HG02678 (cell line): ENCODE measurements at regions not wholly inside any gene's neighbourhood (a gene's known extent, or its start where the extent isn't known, plus 50 kb on each side); places are given as distances from the start of the nearest gene placed in this dataset.

Experiments used
- ATAC-seq: cut with Tn5 transposase; IDR thresholded peaks from one replicate; pipeline ENCODE4 v1.9.1; 2021; ENCODE audit warnings: mild to moderate bottlenecking, moderate library complexity; ENCODE audit not compliant: unreplicated experiment

DNA sequence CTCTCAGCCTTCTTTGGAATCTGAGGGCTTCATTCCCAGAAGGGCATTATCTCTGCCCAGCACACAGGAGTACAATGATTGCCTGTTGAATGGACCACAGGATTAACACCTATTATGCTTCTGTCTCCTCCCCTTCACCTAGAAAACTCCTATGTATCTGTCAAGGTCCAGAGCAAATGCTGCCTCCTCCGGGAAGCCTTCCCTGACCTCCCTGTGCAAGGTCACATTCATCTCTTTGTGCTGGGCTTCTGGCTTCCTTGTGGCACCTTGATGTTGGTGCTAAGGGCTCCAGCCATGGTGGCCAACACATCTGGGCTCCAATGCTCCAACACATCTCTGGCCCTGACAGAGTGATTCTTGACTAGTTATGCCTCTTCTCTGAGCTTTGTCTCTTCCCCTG is 49.9 kb upstream of the ATP2B2 start:
- ATAC-seq: no peak

DNA sequence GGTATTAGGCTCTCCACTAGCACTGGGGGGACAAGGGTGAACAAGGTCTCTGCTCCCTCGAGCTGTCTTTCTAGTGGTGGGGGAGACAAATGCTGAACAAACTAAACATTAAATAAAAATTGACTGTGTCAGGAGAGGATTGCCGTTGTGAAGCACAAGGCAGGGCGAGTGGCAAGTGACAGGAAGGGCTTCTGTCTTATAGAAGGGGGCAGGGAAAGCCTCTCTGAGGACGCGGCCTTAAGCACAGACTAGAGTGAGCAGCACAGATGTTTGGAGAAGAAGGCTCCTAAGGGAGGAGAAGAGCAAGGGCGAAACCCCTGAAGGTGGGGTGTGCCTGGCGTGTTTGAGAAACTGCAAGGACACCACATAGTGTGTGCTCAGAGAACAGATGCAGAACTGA is 50.9 kb upstream of the ATP2B2 start:
- no peak for ATAC-seq

DNA sequence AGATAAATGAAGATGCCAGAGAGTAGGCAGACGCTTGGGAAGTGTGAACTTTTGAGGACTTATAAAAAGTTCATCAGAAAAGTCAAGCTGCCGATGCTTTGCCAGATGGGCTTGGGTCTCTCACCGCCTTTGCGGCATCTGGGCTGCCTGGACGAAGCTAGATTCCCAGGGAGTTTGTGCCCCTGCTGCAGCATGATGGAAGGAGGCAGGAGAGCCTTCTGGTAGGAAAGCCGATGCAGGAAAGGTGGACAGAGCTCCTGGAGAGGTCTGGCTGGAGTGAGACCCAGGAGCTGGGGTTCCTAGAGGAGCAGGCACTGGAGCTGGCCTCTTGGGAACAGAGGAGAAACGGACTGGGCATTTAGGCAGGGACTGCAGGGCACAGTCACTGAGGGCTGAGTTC is 51.9 kb upstream of the ATP2B2 start:
- ATAC-seq: no peak

DNA sequence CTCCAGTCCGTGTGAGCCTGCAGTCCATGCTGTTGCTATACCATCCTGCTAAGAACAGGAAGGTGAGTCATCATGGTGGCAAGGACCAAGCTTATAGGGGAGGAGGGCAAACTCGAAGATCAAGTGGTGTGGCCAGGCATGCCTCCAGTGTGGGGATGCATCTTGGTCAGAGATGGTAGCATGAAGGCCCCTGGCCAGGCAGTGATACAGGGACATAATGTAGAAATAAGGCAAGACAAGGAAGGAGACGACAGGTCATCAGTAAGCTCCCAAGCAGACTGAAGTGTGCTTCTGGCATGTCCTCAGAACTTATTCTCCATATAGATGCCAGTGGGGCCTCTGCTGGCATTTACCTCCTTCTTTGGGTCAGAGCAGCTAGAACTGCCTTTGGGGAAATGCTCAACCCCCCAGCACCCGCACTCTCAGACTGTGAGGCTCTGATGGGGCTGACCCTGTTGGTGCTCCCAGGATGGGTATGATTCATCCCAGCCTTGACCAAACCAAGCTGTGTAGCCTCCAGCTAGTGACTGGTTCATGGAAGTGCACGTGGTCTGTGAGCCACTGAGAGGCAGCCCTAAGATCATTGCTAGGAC is 52.5 kb upstream of the ATP2B2 start:
- ATAC-seq: no peak

DNA sequence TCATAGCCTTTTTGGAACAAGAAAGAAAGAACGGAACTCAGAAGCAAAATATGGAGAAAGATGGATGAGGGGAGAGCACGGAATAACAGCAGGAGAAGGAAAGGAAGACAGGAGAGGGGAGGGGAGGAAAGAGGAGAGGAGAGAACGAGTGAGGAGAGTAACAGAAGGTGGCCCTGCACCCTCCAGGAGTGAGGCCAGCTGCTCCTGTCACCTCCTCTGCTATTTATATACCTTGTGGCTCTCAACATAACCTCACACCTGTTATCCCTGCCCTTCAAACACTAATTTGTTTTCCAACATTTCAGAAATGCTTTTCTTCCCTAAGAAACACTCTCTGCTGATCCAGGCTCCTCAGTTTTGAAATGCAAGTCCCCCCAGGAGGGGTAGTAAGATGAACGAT is 53.4 kb upstream of the ATP2B2 start:
- ATAC-seq: no peak

DNA sequence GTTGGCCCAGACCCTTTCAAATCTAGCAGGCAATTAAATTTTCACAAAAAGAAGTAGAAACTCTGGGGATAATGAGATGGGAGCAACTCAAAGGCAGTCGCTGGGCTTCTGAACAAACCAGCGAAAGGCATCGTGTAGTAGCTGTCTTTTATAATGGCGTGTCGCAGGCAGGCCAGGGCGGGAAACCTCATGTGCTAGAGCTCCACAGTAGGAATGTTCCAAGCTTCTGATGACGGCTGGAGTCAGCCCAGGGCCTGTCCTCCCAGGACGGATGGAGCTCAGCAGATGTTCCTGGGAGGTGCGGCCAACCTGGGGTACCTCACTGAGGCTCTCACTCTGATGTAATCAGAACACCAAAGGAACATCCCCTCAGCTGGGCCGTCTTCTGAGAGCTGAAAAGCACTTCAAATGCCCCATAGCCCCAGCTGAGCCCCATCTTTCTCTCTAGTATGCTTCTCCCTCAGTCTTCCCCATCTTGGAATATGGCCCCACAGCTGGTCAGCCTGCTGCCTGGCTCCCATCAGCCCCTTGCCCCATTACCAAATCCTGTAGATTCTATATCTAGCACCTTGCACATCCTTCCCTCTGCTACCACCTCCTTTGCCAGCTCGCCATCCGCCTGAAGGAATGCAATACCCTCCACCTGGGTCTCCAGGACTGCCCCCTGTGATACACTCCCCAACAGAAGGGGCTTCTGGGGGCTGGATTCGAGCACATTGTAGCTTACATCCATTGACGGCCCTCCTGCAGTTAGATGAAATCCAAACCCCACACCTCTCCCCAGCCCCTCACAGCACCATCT is 54.9 kb upstream of the ATP2B2 start:
- ATAC-seq: no peak

DNA sequence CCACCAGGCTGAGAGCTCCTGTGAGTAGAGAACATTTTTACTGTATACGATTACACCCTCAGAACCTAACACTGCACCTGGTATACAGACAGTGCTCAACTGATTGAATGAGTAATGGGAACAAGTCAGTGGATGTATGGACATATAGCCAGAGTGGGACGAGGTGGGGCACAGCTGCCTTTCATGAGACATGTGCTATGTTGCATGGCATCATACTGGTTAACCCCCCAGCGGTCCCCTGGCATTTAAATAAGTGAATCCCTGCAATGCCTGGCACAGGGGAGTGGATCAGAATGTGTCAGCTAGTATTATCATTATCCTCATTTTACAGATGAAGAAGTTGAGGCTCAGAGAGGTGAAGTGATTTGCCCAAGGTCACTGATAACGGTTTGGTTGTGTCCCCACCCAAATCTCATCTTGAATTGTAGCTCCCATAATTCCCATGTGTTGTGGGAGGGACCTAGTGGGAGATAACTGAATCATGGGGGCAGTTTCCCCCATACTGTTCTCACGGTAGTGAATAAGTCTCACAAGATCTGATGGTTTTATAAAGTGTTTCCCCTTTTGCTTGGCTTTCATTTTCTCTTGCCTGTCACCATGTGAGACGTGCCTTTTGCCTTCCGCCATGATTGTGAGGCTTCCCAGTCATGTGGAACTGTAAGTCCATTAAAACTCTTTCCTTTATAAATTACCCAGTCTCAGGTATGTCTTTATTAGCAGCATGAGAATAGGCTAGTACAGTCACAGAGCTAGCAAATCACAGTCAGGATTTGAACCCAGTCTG is 56.0 kb upstream of the ATP2B2 start:
- ATAC-seq: no peak

DNA sequence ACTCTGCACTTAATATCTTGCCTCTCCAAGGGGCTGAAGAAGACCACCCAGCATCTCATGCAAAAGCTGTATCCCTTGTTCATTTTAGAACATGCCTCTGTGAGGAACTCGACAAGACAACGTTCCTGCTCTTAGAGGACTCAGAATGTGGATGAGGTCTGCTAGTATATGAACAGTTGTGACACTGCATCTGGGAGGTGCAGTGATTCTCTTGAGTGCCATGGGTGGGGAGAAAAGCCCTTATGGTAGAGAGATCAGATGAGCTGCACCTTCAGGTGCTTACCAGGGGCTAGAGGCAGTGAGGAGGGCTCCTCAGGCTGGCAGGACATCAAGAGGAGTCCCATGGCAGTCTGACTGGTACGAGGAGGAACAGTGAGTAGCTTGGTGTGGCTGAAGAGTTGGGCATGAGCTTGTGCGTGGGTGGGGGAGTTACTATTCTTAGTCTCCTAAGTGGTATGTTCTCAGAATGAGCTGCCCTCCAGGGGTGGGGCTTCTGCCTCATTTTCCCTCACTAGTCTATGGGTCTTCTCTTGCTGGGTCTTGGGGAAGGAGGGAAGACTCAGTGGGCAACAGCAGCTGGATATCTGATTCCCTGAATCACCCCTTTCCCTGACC is 56.7 kb upstream of the ATP2B2 start:
- no peak for ATAC-seq

DNA sequence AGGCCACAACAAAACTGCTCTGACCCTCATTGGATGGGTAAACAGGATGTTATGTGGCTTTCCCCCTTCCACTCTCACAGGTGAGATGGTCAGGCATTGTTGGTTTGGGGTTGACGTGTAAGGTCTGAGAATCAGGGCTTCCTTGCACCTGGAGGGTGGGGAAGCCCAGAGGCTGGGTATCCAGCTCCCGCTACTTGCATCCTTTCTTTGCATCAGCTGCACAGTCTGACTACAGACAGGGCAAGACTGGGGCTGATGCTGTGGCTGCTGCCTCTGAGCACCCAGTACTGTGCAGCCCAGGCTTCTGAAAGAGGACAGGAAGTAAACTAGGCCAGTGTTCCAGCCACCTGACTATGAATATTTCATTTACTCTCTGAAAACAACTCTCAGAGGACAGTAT is 58.0 kb upstream of the ATP2B2 start:
- ATAC-seq: peak; percentile 64

DNA sequence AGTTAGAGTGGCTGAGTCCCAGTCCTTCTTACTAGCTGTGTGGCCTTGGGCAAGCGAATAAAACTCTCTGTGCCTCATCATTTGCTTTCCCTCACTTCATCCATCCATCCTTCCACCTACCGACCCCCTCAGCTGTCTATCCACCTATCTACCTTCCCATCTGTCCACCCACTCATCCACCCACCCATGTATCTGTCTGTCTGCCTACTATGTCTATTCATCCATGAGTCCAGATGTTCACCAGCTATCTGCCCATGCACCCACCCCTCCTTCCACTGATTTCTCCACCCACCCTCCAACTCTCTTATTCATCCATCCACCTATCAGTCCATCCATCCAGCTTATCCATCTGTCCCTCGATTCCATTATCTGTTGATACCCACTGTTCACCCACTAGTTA is 60.4 kb upstream of the ATP2B2 start:
- ATAC-seq: no peak

DNA sequence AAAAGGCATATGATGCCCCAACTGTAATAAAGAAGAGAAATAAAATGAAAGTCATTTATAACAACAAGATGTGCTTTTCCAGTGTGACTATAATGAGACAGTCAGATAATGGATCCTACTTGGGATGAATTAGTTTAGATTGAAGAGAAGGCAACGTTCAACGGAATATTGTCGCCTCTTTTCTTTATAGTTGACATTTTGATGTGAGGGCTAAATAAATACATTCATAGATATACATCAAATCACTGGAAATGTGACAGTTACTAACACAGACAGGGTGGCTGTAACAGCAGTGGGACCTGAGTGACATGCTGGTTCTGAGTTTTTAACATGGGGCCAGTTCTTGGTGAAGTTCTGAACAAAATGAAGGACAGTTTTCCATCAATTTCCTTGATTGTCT is 61.1 kb upstream of the ATP2B2 start:
- ATAC-seq: no peak

DNA sequence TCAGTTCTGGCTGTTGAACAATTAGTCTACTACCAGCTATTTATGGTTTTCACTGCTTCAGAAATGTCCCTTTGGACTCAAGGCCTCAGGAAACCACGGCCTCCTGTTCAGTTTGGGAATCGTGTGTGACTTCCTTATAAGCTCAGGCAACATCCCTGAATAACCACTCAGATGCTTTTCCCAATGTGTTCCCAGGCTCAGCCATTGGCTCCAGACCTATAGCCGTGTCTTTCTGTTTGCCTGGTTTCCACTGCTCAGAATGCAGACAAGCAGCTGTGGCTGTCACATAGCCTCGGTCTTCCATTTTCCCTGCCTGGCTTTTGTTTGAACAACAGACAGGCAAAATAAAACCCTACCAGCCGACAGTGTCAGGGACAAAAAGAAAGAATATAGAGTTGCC is 63.2 kb upstream of the ATP2B2 start:
- ATAC-seq: no peak

DNA sequence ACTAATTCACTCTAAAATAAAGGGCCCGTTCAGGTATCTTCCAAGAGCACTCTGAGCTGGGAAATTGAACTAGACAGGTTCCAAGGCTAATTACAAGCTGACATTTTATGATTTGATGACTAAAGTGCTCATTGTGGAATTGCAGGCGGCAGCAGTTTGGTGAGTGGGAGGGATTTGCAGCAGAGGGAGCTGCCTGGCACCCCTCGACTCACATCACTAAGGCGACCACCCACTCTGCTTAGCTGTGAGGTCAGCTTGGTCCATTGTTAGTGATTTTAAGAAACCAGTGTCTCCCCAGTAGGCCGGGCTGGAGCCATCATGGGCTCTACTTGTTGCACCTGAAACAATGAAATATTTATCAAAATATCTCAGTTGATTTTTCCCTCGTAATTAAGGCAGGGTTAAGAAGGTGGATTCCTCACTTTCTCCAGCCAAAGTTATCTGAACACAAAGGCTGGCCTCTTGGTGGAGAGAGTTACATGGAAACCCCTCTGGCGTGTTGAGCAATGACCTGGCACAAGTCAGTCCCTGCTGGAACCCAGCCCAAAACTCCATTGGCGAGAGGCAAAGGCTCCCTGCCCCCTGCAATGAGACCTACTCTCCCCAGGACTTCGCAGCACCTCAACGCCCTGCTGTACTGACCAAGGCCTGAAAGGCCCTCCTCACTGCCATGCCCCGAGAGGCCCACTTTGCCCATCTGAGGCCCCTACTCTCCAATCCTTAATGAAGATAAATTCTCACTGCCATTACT is 65.0 kb upstream of the ATP2B2 start:
- ATAC-seq: no peak

DNA sequence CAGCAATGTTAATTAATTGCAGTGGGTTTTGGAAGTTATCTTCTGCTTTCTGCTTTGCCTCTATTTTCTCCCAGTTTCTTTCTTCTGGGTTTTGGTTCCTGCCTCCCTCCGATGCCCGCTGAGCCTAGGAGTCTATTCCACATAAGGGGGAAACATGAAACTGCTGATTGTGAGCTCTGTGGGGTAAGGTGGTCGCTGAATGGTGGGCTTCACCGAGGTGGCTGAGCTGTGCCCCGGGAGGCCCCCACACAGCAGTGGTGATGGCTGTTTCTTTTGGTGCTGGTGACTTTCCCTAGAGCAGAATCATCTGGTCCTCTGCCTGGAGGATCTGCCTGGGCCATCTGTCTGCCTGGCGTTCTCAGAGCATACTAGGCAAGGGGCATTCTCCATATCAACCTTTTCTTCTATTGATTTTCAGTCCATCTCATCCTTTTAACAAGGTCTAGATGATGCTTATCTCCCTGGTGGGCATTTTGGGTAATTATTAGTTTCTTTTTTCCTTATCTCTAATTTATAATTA is 68.8 kb upstream of the ATP2B2 start:
- ATAC-seq: no peak

DNA sequence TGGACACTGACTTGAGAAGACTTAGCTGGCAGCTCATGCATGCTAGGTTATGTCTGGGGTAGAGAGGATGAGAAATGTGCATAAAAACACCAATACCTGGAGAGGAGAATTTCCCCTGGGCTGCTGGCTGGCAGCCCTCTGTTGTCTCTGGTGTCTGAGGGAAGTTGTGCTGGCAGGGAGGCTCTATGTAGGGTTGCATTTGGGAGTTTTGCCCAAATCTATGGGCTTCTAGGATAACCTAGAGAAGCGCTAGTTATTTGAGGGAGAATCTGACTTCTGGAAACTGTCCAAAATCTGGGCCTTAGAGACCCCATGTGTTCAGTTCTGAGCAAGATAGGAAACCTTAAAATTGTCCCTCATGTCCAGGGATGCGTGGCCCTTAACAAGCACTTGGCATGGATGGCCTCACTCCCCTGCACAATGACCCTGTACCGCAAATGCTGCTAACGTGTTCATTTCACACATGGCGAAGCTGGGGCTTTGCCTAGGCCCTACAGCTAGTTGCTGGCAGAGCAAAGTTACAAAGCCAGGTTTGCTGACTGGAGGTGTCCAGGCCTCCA is 70.3 kb upstream of the ATP2B2 start:
- ATAC-seq: no peak

DNA sequence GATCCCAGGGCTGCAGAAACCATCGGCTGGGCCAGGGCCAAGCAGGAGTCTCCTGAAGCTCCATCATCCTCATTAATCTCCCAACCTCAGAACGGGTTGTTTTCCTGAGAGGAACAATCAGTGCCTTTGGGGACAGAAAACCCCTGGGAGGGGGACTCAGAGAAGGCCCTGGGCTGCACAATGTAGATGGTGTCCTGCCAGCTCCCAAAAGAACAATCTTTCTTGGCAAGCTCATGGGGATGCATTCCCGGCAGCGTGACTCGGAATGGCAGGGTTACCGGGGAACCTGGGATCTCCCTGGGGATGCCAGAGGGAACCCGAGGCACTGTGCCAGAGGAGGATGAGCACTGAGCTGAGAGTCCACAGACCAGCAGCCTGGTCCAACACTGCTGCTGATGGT is 72.1 kb upstream of the ATP2B2 start:
- no peak for ATAC-seq

DNA sequence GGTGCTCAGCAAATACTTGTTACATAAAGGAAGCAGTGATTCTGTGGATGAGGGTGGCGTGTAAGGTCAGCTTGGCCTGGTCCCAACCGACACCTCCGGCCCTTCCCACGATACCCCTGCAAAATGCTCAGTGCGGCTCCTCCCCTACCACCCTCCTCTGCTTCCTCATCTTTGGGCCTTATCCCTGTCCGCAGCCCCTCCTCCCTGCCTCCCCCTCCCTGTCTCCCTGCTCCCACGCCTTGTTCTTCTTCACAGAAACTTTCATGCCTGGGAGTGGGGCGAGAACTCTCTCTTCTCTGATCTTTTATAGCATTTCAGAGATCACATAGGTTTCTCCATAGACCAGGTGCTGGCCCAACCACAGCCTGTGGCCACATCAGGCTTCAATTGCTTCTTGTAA is 75.0 kb upstream of the ATP2B2 start:
- no peak for ATAC-seq

DNA sequence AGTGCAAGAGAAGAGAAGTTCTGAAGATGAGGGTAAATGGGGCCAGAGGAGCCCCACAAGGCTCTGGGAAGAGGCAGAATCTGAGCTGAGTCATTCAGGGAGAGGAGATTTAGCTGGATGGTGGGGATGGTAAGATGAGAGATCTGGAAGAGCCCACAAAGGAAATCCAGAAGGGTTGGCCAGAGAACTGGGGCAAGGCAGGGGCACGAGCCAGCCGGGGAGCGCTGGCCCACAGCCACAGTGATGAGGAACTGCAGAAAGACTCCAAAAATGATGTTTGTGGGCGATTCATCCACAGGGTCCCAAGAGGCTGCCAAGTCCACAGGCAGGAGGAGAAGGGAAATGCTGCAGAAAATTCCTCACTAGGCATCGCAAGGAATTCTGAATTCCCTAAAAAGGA is 75.9 kb upstream of the ATP2B2 start:
- ATAC-seq: no peak

DNA sequence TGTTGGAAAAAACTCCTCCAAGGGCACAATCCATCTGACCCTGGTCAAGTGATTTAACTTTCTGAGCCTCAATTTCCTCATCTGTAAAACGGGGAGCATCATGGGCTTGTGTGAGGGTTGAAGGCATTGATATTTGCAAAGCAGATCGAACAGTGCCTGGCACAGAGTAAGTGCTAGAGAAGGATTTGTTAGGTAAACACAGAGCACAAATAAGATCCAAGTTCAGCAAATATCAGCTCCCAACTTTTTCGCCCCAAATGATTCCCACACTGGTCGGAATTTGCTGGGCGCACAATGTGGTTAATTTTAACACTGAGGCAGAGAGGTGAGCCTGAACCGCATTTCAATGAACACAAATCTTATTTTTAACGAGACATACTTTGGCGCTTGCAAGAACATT is 76.3 kb upstream of the ATP2B2 start:
- ATAC-seq: no peak

DNA sequence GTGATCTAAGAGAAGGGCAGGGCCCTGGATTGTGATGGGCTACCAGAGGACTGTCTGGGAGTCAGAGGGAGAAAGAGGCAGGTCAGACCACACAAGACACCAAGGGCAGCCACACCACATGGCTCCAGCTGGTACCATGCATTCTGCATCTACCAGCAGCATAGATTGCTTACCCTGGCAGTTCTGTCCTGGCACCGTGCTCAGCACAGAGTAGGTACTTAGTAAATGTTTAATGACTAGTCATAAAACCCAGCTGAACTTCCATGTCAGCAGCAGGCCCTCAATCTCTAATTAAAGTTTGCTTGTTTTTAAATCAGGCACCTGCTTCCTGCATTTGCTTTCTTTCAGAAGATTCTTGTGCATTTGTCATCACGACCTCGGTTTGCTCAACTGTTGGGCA is 77.3 kb upstream of the ATP2B2 start:
- no peak for ATAC-seq
